ENCODE measurements at regions not wholly inside any gene's neighbourhood (a gene's known extent, or its start where the extent isn't known, plus 50 kb on each side); places are given as distances from the start of the nearest gene placed in this dataset.

GRCh38 chr12:4977102-4977501 is 66.6 kb upstream of the KCNA5 start:
- Histone ChIP-seq H3K4me1 (ENCODE audit: control insufficient read depth, extremely low read depth, insufficient read depth, low read length) (no peaks in the 10 kb centered on the region), H3K4me3 (replicated peaks in 1 of 3; ENCODE audit: insufficient read depth in 1 of 3, low read depth in 1 of 3, low read length in 3 of 3) (no peak overlapping the region), H3K4me2 (ENCODE audit: insufficient read depth, low read length) (no peak overlapping the region), H3K9me3 (replicated peaks; ENCODE audit: control insufficient read depth, insufficient read depth, low read length) (no peaks in the 10 kb centered on the region), H3K9ac (replicated peaks; ENCODE audit: extremely low read depth, insufficient read depth, low read length) (no peak overlapping the region), H3K27me3 (ENCODE audit: control insufficient read depth in 2 of 2, insufficient read depth in 2 of 2, low read length in 2 of 2) (no peaks in the 10 kb centered on the region), H3K27ac (ENCODE audit: insufficient read depth, low read depth, low read length) (no peak overlapping the region), H3K9me1 (replicated peaks; ENCODE audit: control insufficient read depth, extremely low read depth, insufficient read depth, low read length) (no peaks in the 10 kb centered on the region), H3K79me2 (ENCODE audit: control insufficient read depth, insufficient read depth, low read length) (no peaks in the 10 kb centered on the region), H2AFZ (ENCODE audit: low read depth, low read length) (no peak overlapping the region), H3K36me3 (ENCODE audit: control insufficient read depth in 2 of 2, extremely low read depth in 1 of 2, insufficient read depth in 2 of 2, low read length in 2 of 2) (no peaks in the 10 kb centered on the region), H4K20me1 (replicated peaks; ENCODE audit: control insufficient read depth, extremely low read depth, insufficient read depth, low read length) (no peaks in the 10 kb centered on the region)
- no TSS peak for BruUV-seq (replicated peaks)
- DNase-seq (ENCODE audit: low read depth, low spot score) (no peak), FAIRE-seq (no peak)
- TF ChIP-seq EZH2 (IDR thresholded peaks at IDR 0.05; ENCODE audit: borderline replicate concordance, low read depth, low read length, severe bottlenecking): no peak
- TF ChIP-seq, protein P1, sequence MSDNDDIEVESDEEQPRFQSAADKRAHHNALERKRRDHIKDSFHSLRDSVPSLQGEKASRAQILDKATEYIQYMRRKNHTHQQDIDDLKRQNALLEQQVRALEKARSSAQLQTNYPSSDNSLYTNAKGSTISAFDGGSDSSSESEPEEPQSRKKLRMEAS (IDR thresholded peaks at IDR 0.05; ENCODE audit: insufficient read depth, insufficient read length): no peak
- TF ChIP-seq MYC (IDR thresholded peaks at IDR 0.05; ENCODE audit: low read depth, low read length): no peak
- no peak for TF ChIP-seq POLR2A (IDR thresholded peaks at IDR 0.05; ENCODE audit: low read depth, low read length)
- no peak for TF ChIP-seq POLR2AphosphoS5 (IDR thresholded peaks at IDR 0.05; ENCODE audit: insufficient read depth, low read depth, low read length)
- no peak for TF ChIP-seq JUN (IDR thresholded peaks at IDR 0.05; ENCODE audit: borderline replicate concordance, insufficient read depth, insufficient read length, low read depth)
- no peak for TF ChIP-seq GATA2 (IDR thresholded peaks at IDR 0.05; ENCODE audit: insufficient read depth, insufficient read length, low read depth, low read length)
- TF ChIP-seq, protein P2, sequence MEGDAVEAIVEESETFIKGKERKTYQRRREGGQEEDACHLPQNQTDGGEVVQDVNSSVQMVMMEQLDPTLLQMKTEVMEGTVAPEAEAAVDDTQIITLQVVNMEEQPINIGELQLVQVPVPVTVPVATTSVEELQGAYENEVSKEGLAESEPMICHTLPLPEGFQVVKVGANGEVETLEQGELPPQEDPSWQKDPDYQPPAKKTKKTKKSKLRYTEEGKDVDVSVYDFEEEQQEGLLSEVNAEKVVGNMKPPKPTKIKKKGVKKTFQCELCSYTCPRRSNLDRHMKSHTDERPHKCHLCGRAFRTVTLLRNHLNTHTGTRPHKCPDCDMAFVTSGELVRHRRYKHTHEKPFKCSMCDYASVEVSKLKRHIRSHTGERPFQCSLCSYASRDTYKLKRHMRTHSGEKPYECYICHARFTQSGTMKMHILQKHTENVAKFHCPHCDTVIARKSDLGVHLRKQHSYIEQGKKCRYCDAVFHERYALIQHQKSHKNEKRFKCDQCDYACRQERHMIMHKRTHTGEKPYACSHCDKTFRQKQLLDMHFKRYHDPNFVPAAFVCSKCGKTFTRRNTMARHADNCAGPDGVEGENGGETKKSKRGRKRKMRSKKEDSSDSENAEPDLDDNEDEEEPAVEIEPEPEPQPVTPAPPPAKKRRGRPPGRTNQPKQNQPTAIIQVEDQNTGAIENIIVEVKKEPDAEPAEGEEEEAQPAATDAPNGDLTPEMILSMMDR (IDR thresholded peaks at IDR 0.05; ENCODE audit: extremely low read depth in 1 of 2, insufficient read depth in 1 of 2, low read depth in 1 of 2, low read length in 2 of 2): no peak
- TF ChIP-seq FOS (IDR thresholded peaks at IDR 0.05; ENCODE audit: borderline replicate concordance, insufficient read depth, low read length): no peak
- intact Hi-C loops (cut with micrococcal nuclease) (no loop called here), dilution Hi-C loops (cut with MboI; ENCODE audit: extremely low pct_ligation_motif_present, low sequenced_read_pairs) (no loop called here)
- POLR2A ChIA-PET: no interaction called here
- CTCF ChIA-PET: no interaction called here
